ENCODE measurements at regions not wholly inside any gene's neighbourhood (a gene's known extent, or its start where the extent isn't known, plus 50 kb on each side); places are given as distances from the start of the nearest gene placed in this dataset.

DNA sequence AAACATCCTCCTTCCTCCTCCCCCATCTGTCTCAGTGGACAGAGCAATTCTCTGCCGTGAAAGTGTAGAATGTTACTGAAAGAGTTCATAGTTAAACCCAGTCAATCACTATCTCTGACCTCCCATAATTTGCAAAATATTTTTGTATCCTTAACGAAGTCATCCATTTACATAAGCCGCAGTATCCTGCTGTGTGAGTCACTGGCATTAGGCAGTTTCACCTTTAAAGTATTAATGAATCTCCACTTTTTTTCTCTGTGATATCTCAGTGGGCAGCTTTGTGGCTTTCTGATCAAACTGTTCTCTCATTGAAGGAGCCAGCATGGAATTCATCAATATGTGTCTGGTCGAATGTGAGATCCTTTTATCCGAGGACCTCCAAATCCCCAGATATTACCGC is 678.6 kb upstream of the TENM3 start:
- DNase-seq (ENCODE audit: low read depth in 4 of 4, low spot score in 2 of 4): no peak

DNA sequence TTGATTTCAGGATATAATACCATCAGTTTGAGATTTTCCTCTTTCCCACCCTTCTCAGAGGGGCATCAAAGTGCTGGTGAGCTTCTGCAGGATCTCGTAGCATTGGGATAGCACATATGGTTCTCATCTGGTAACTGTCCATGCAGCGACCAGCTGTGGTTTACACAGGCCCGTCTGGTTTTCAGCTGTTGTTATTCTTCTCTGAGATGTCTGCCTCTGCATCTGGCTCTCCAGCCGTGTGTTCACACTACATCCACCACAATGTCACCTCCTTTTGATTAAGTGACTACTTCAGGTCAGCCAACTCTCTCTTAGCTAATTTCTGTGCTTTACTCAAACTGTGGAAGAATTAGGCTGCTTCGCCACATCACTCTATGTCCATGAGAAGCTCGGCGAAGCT is 676.7 kb upstream of the TENM3 start:
- peak; percentile 11 to 40 (median 25) for DNase-seq (ENCODE audit: low read depth in 4 of 4, low spot score in 2 of 4)

DNA sequence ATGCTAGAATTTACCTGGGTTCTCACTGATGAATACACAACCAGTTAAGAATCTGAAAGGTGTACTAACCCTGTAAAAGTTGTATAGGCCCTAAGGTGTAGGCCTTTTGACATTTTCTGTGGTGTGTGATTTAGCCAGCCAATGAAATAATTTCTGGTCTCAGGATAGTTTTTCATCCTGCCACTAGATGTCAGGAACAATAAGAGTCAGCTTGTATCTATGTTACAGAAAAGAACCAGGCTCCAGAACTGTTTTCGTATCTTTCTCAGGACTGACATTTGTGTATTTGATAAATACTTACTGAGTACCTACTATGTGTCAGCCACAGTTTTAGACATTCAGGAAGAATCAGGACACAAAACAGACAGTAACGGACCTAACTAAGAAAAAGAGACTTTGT is 673.6 kb upstream of the TENM3 start:
- DNase-seq (ENCODE audit: low read depth in 4 of 4, low spot score in 2 of 4): peak in 2 of 4 donors; percentile 3 to 19

DNA sequence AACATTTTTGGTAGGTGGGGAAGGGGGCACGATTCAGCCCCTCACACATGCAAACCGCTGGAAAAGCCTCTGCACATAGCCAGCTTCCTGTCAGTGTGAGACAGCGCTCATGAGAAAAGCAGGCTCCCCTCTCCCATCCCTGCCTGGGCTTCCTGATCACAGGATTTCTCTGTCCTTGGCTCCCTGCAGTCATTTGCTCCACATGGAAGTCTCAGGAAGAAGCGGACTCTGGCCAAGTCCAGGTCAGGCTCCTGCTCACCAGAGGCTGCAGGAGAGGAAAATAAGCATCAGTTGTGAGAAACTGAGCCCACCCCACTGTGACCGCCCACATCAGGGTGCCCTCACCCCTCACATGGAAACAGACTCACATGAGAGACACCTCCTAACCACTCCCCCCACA is 664.3 kb upstream of the TENM3 start:
- DNase-seq (ENCODE audit: low read depth in 4 of 4, low spot score in 2 of 4): no peak

DNA sequence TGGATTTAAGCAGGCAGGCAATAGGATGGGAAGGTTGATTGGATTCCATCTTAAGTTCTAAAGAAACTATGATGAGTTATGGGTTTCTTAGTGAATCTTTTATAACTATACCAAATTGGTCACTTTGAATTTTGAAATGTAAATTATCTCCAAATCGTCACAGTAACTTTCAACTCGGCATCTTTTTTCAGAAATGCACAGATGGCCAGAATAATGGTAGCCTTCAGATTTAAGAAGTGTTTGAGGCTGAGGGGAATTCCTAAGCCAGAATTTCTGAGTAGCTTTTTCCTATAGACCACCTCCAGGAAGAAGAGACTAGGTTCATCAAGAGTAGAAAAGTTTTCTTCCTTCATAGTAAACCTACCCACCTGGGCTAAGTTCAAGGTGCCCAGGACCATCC is 663.7 kb upstream of the TENM3 start:
- DNase-seq (ENCODE audit: low read depth in 4 of 4, low spot score in 2 of 4): no peak

DNA sequence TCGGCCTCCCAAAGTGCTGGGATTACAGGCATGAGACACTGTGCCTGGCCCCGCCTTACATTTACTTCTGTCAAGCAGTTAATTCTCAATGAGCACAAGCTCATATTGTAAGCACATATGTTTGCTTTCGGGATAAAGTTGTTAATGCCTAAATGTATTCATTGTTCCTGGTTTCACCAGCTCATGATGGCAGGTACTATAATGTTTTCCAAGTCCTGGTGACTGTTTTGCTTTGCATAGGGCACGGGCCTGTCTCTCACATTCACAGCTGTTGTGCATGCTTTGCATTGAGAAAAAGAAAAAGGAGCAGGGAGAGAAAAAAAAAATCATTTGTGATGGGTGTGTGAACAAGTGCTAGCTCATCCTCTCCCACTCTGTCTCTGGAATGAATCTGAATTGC is 661.2 kb upstream of the TENM3 start:
- no peak for DNase-seq (ENCODE audit: low read depth in 4 of 4, low spot score in 2 of 4)

DNA sequence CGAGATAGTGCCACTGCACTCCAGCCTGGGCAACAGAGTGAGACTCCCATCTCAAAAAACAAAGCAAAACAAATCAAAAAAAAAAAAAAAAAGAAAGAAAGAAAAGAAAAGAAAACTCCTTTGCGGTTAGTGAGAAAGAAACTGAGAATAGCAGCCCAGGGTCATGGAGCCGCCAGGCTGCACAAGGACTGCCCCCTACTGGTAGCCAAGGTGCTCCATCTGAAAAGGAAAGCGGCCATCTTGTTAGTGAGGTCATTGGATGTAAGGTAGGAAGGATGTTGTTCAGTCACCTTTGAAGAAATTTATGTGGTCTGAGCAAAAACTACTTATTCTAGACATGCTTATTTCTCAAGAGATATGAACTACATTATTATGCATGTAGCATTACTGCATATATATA is 660.6 kb upstream of the TENM3 start:
- DNase-seq (ENCODE audit: low read depth in 4 of 4, low spot score in 2 of 4): no peak

DNA sequence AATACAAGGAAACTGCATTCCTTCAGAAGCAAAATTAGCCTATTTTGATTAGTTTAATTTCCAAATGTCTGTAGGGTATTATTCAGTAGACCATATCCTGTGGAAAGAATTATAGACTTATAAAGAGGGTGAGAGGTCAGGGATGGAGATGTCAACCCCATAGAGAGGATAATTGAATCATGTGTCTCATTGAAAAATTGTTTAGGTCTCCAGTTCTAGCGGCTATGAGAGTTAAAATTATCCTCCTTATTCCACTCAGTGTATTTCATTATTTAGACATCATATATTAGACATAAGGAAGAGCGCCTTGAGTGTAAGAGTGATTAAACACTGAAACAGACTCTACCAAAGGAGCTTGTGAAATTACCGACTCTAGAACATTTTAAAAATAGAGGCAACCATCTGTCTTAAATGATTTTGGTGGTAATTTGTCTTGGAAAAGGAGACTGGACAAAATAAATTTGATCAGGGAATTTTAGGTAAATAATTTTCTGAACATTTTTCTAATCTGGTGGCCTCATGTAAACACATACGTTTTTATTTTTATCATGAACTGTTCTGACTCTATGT is 654.4 kb upstream of the TENM3 start:
- DNase-seq (ENCODE audit: low read depth in 4 of 4, low spot score in 2 of 4): no peak

DNA sequence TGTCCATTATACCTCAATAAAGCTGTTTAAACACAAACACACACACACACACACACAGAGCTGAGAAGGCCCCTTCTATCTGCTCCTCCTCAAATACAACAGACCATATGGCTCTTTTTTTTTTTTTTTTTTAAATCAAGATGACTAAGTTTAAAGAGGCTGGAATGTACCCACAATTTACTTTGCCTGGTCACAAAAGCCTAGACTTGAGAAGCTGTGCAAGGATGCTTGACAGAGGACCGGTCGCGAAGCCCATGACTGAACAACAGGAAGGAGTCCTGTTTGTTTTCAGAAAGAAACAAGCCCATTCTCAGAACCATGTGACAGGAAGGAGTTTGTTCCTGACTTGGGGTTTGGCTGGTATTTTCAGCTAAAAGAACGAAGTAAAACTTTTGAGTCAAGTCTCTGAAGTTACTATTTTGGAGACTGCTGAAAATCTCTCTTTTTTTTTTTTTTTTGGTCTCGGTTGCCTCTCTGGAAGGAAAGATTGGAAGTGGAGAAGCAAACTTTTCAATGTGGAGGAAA is 650.9 kb upstream of the TENM3 start:
- no peak for DNase-seq (ENCODE audit: low read depth in 4 of 4, low spot score in 2 of 4)

DNA sequence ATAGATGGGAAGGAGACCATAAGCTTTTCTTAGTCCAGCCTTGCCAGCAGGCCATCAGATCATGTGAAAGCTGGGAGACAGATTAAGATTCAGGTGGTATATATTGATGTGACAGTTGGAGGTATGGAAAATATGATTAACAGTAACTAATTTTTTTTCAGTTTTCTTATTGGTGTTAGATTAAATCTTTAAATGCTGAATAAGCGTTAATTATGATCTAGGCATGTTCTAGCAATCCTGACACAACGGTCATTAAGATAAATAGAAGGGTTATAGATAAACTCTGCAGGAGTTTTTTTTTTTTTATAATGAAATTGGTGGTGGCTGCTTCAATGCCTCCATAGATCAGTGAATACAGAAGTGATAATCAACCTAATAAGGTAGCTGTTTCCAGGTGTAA is 649.5 kb upstream of the TENM3 start:
- no peak for DNase-seq (ENCODE audit: low read depth in 4 of 4, low spot score in 2 of 4)

DNA sequence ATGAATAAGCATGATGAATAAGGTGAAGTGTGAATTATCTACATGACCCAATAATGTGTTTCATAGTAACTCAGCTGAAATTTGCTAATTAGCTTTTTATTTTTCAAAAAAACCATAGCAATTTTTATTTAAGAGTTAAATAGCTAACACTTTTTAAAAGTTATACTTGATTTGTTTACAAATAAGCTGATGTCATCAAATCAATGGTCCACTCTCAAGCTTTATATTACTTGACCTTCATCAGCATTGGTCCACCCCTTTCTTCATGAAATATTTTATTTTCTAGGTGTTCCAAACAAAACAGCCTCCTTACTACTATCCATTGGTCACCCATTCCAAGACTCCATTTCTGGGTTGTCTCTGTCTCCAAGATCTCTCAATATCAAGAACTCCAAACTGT is 649.0 kb upstream of the TENM3 start:
- no peak for DNase-seq (ENCODE audit: low read depth in 4 of 4, low spot score in 2 of 4)

DNA sequence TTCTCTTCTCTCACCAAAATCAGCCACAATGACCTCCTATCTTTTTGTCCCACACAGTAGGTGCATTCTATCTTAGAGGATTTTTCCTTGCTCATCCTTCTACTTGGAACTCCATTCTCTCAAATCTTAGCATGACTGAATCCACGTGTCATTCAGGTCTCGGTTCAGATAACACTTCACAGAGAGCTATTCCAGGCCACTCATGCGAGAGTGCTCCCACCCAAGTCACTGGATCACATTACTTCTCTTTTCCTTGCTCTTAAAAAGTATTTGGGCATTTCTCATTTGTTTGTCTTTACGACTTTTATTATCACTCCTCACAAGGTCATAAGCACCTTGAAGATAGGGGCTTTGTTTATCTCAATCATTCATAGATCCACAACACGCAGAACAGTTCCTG is 647.5 kb upstream of the TENM3 start:
- peak in 2 of 4 donors; percentile 28 to 38 for DNase-seq (ENCODE audit: low read depth in 4 of 4, low spot score in 2 of 4)

DNA sequence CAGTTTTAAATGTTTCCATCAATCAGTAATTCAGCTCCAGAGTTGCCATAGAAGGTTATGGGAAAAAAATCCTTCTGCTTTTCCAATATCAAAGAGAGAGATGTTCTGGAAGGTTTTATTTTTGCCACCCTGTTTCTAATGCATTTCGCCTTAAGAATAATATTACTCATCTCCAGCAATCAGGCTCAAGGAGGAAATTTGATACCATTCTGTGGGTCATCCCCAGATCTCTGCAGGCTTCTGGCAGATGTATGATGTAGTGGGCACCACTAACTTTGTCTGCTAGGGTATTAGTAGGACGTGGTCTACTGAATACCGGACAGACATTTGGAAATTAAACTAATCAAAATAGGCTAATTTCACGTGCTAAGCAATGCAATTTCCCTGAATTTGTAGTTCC is 645.4 kb upstream of the TENM3 start:
- DNase-seq (ENCODE audit: low read depth in 4 of 4, low spot score in 2 of 4): no peak

DNA sequence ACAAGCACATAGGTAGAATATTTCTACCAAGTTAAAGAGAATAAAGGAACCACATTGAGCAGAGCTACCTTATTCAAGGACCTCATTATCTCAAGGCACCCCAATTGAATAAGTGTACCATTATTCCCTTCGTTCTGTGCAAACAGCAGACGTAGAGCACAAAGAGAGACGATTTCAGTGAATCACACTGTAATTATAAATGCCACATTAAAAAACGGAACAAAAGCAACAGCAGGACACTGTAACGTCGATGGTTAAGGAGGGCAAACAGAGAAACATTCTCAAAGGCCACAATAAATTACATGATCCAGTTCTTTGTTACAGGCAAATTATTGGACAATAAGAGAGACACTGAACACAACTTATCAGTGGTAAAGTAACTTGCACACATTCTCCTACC is 644.1 kb upstream of the TENM3 start:
- DNase-seq (ENCODE audit: low read depth in 4 of 4, low spot score in 2 of 4): no peak

DNA sequence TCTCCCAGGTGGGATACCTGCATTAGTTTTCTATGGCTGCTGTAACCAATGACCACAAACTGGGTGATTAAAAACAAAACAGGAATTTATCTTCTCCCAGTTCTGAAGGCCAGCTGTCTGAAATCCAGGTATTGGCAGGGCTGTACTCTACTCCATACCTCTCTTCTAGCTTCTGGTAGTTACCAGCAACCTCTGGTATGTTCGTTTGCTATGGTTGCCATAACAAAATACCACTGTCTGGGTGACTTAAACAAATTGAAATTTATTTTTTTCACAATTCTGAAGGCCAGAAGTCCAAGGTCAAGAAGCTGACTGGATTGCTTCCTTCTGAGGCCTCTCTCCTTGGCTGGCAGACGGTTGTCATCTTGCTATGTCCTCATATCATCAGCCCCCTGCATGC is 642.1 kb upstream of the TENM3 start:
- no peak for DNase-seq (ENCODE audit: low read depth in 4 of 4, low spot score in 2 of 4)

DNA sequence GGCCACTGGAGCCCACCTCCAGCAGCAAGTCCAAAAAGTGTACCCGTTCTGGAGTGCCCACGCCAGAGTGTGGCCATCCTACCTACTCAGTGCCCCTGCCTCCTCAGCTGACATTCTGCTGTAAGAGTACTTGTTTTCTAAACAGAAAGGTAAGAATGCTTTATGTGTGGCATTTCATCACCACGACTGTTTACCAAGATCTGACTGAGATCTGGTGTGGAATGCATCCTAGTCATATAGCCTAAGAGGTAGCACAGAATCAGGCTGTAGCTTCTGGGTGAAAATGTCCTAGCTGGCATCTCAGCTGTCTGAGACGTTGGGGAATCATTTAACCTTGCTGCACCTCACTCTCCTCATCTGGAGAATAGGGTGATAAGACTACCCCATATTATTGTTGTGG is 638.7 kb upstream of the TENM3 start:
- no peak for DNase-seq (ENCODE audit: low read depth in 4 of 4, low spot score in 2 of 4)

DNA sequence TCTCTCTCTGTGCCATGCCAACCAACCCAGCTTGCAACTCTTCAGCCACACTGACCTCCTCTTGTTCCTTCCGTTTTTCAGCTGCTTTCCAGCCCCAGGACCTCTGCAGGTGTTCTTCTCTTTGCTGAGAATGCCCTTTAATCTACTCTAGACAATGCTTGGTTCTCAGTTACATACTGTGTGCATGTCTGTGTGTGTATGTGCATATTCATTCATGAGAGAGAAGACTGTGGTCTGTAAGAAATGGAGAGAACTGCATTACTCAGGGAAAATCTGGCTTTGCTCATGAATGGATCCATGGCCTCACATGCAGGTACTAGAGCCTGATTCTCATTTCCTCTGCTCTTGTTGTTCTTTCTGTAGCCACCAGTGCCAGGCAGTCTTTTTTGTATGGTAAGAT is 636.9 kb upstream of the TENM3 start:
- DNase-seq (ENCODE audit: low read depth in 4 of 4, low spot score in 2 of 4): no peak

DNA sequence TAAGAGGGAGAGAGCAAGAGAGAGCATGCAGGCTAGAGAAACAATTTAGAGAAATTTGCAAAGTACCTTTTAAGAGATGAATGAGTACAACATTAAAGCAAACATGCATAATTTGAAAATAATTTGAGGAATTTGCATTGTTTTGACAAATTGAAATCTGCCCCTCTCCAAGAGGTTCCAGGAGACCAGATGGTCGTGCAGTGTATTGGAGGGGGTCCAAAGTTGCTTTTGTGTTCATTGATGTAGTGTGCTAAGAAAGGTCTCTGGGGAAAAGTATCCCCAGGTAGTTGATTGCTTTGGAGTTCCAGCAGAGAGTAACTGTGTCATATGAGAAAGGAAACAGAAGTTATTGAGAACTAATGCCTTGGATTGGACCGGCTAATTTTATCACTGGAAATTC is 635.0 kb upstream of the TENM3 start:
- DNase-seq (ENCODE audit: low read depth in 4 of 4, low spot score in 2 of 4): no peak

DNA sequence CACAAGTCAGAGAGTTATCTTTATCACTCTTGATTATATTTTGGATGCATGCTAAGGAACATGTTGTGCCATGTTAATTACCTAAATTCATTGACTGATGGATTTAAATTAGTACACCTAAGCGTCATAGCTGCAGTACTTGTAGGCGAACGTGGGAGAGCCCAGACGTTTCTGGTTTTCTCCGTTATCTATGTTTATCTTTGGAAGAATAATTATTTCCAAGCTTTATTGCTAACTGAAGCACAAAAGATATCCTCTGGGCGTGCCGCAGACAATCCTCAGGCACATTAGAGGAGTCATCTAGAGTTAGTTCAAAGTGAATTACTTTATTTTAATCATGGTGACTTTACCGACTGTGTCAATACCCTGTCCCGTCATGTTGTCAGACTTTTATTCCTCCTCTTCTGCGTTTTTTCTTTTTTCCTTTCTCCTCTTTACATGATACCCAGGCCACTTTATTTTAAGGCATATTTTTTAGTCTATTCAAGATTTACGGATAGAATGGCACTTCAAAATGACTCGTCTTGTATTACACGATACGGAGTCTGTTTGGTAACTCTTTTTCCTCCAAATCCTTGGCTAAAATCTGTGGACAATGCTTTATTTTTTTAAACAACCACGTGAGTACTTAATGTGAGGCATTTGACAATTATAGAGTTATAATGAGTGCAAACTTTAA is 632.0 kb upstream of the TENM3 start:
- no peak for DNase-seq (ENCODE audit: low read depth in 4 of 4, low spot score in 2 of 4)

DNA sequence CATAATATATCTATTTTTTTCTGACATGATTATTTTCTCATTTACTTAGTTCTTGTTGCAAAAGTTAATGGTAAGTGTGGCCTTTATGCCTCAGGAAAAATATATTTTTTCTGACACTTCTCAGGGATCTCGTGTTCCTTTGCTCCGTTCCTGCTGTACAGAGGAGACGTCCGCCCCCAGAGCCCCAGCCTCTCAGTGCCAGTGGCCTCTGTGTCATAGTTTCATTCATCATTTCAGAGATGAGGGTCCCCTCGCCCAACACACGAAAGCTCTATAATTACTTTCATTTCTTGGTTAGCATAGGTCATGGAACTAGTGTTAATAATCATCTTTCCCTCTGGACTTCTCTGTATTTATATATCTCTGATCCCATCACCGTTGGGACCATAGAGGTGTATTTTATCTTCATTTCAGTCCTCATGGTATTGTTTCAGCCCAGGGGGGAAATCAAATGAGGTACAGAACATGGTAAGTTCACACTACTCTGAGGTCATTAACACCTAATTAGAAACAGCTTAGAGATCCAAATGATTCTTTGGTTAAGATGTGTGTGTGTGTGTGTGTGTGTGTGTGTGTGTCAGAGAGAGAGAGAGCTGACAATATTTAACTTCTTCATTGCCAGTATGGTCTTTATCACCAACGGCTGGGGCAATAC is 631.1 kb upstream of the TENM3 start:
- DNase-seq (ENCODE audit: low read depth in 4 of 4, low spot score in 2 of 4): no peak

DNA sequence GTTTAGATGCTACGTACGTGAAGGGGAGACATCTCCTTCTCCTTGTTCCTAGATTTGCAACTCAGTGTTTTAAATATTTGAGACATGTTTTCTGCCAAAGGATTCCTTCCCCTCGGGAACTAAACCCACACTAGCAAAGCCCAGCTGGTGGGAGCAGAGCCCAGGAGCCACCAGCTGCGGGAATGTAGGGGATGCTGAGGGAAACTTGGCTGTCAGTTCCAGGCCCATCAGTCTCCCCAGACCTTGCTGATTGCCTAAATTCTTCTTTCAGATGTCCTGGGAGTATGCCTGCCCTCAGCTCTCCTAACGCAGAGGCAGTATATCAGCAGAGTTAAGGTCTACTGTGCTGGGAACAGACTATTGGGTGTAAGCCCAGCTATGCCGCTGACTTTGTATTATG is 630.0 kb upstream of the TENM3 start:
- no peak for DNase-seq (ENCODE audit: low read depth in 4 of 4, low spot score in 2 of 4)

DNA sequence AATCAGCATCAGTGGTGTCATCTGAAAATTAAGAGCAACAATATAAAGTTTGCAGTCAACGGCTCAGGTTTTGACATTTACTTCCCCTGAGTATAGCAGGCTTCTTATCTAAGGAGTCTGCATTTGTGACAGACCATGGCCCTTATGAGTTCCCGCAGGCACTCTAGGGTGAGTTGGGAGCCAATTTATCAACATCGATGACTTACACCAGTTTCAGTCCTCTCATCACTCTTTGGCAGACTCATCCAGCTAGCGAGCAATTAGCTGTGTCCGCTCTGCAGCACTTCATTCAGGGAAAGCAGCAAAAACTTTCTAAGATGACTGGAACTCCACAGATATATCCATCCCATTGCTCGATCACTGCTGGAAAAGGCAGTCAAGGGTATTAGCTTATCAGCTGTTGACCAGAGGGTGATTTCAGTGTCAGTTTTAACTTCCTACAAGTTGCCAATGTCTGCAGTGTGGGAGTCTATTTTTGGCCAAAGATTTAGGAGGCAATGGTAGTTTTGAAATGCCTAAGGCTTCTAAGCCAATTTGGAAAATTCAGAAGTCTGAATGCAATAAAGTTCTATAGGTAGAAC is 625.1 kb upstream of the TENM3 start:
- DNase-seq (ENCODE audit: low read depth in 4 of 4, low spot score in 2 of 4): no peak
